ENCODE measurements at regions not wholly inside any gene's neighbourhood (a gene's known extent, or its start where the extent isn't known, plus 50 kb on each side); places are given as distances from the start of the nearest gene placed in this dataset.
A peak's percentile ranks its signal among the peaks of the same experiment; 100 is the strongest.

GRCh38 chr5:26282190-26282589 is 756.2 kb downstream of the CDH9 start:
- H3K27me3 Mint-ChIP-seq: no peaks in the 10 kb centered on the region
- H3K36me3 Mint-ChIP-seq (ENCODE audit: low read depth): no peaks in the 10 kb centered on the region
- ATAC-seq (no peak), DNase-seq (no peak)
- no peaks in the 10 kb centered on the region for H3K9me3 ChIP-seq (ENCODE audit: control insufficient read depth, low read length, poor library complexity, severe bottlenecking)
- H3K27ac Mint-ChIP-seq: no peak overlapping the region
- no peak overlapping the region for H3K4me3 Mint-ChIP-seq
- H3K4me1 Mint-ChIP-seq: no peaks in the 10 kb centered on the region

DNA sequence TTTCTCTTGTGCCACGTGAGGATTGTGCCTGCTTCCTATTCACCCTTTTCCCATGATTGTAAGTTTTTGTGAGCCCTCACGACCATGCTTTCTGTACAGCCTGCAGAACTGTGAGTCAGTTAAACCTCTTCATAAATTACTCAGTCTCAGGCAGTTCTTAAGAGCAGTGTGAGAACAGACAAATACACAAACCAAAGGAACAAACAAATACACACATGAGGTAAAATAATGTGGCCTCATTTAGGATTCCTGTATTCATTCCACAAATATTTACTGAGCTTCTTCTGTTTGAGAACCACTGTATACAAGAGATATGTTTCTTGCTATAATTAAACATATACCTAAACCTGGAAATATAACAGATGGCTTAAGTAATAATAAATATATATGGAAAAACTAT is 760.3 kb downstream of the CDH9 start:
- H3K27ac Mint-ChIP-seq: no peak overlapping the region
- H3K4me3 Mint-ChIP-seq: peak overlapping the region; percentile 0
- H3K4me1 Mint-ChIP-seq: no peaks in the 10 kb centered on the region
- ATAC-seq: no peak
- no peaks in the 10 kb centered on the region for H3K36me3 Mint-ChIP-seq (ENCODE audit: low read depth)
- H3K27me3 Mint-ChIP-seq: no peaks in the 10 kb centered on the region
- H3K9me3 ChIP-seq (ENCODE audit: control insufficient read depth, low read length, poor library complexity, severe bottlenecking): no peaks in the 10 kb centered on the region
- no peak for DNase-seq

DNA sequence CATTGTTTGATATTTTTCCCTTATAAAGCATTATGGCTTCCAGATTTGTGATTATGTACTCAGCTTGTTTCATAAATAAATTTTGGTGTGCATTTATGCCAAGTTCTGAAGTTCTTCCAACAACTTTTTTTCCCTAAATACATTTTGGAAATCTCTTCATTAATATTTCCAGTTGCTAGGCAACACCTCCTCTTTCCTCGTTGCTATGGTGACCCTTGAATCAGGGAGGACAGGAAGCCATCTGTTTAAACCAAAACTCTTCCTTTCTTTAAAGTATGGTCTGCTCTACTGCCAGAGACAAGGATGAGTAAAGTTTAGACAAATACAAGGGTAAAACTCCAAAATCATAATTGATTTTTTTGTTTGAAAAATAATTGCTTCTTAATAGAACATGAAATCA is 779.3 kb downstream of the CDH9 start:
- no peak for DNase-seq
- Mint-ChIP-seq H3K27ac (no peak overlapping the region), H3K27me3 (no peaks in the 10 kb centered on the region), H3K4me1 (no peaks in the 10 kb centered on the region), H3K4me3 (no peak overlapping the region), H3K36me3 (ENCODE audit: low read depth) (no peaks in the 10 kb centered on the region)
- H3K9me3 ChIP-seq (ENCODE audit: control insufficient read depth, low read length, poor library complexity, severe bottlenecking): no peaks in the 10 kb centered on the region
- ATAC-seq: no peak

DNA sequence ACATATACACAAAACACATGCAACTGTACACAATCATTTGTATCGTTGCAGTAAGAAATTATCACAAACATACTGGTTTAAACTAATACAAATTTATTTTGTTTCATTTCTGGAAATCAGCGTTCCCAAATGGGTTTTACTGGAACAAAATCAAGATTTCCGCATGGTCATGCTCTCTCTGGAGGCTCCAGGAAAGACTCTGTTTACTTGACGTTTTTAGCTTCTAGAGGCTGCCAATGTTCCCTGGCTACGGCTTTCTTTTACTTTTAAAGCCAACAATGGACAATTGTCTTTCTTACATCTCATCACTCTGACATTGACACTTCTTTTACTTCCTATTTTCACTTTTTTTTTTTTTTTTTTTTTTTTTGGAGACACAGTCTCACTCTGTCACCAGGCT is 793.1 kb downstream of the CDH9 start:
- no peak for ATAC-seq
- Mint-ChIP-seq H3K36me3 (ENCODE audit: low read depth) (no peaks in the 10 kb centered on the region), H3K27ac (no peak overlapping the region), H3K27me3 (no peaks in the 10 kb centered on the region), H3K4me3 (no peak overlapping the region), H3K4me1 (no peaks in the 10 kb centered on the region)
- DNase-seq: no peak
- no peaks in the 10 kb centered on the region for H3K9me3 ChIP-seq (ENCODE audit: control insufficient read depth, low read length, poor library complexity, severe bottlenecking)

- DNase-seq (no peak), ATAC-seq (no peak)
- no peak overlapping the region for H3K4me3 Mint-ChIP-seq
- H3K4me1 Mint-ChIP-seq: no peaks in the 10 kb centered on the region
- H3K9me3 ChIP-seq (ENCODE audit: control insufficient read depth, low read length, poor library complexity, severe bottlenecking): no peaks in the 10 kb centered on the region
- no peak overlapping the region for H3K27ac Mint-ChIP-seq
- no peaks in the 10 kb centered on the region for H3K36me3 Mint-ChIP-seq (ENCODE audit: low read depth)
- H3K27me3 Mint-ChIP-seq: no peaks in the 10 kb centered on the region
Observed at GRCh38 chr5:26239588-26239987, 798.8 kb downstream of the CDH9 start.

GRCh38 chr5:26237489-26237888 is 800.9 kb downstream of the CDH9 start:
- H3K4me1 Mint-ChIP-seq: no peaks in the 10 kb centered on the region
- H3K27ac Mint-ChIP-seq: no peak overlapping the region
- ATAC-seq (no peak), DNase-seq (no peak)
- H3K4me3 Mint-ChIP-seq: no peak overlapping the region
- no peaks in the 10 kb centered on the region for H3K36me3 Mint-ChIP-seq (ENCODE audit: low read depth)
- H3K27me3 Mint-ChIP-seq: no peaks in the 10 kb centered on the region
- no peaks in the 10 kb centered on the region for H3K9me3 ChIP-seq (ENCODE audit: control insufficient read depth, low read length, poor library complexity, severe bottlenecking)

DNA sequence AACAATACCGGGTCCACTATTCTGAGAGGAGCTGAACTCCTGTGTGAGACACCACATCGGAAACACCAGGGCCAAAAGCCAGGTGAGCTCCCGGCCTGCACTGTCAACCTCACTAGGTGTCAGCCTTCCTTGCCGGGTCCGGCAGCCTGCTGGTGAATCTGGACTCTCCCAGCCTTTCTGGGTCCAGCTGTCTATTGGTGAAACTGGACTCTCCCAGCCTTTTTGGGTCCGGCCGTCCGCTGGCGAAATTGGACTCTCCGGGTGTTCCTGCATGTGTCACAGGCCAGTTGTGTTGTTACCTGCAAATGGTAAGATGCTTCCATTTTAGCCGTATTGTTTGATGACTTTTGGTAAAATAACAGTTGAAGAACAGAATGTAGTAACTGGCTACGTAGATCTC is 801.5 kb downstream of the CDH9 start:
- H3K27ac Mint-ChIP-seq: no peak overlapping the region
- H3K9me3 ChIP-seq (ENCODE audit: control insufficient read depth, low read length, poor library complexity, severe bottlenecking): no peaks in the 10 kb centered on the region
- H3K27me3 Mint-ChIP-seq: no peaks in the 10 kb centered on the region
- ATAC-seq (no peak), DNase-seq (no peak)
- H3K4me1 Mint-ChIP-seq: no peaks in the 10 kb centered on the region
- no peak overlapping the region for H3K4me3 Mint-ChIP-seq
- no peaks in the 10 kb centered on the region for H3K36me3 Mint-ChIP-seq (ENCODE audit: low read depth)

DNA sequence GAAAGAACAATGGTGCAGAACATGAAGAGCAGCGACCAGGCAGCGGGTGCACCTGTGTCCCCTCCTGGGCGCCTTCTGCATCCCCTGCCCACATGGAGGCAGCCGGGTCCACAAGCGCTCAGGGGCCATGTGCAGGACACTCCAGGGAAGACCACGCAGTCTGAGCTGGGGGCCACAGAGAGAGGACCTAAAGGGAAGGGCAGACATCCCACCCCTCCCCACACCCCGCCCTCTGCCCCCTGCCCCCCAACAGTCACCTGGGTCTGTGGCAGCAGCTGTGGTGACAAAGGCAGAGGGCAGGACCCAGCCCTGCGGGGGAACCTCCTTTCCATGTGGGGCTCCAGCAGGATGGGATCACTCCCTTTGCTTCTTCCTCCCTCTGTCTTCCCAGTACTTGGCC is 805.7 kb downstream of the CDH9 start:
- no peaks in the 10 kb centered on the region for H3K27me3 Mint-ChIP-seq
- no peaks in the 10 kb centered on the region for H3K36me3 Mint-ChIP-seq (ENCODE audit: low read depth)
- DNase-seq: no peak
- no peaks in the 10 kb centered on the region for H3K9me3 ChIP-seq (ENCODE audit: control insufficient read depth, low read length, poor library complexity, severe bottlenecking)
- no peak overlapping the region for H3K4me3 Mint-ChIP-seq
- H3K27ac Mint-ChIP-seq: no peak overlapping the region
- H3K4me1 Mint-ChIP-seq: no peaks in the 10 kb centered on the region
- ATAC-seq: no peak

DNA sequence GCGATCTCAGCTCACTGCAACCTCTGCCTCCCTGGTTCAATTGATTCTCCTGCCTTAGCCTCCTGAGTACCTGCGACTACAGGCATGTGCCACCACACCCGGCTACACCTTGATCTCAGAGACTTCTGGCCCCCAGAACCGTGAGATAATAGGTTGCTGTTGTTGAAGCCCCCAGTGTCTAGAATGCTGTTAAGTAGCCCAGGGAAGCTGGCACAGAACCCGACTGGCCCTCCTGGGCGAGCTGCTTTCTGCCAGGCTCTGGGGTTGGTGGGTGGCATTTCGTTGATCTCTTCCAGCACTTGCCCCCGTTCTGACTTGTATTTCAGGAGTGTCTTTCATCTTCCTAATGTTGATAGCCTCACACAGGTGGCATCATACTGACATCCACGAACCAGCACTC is 807.1 kb downstream of the CDH9 start:
- ATAC-seq: no peak
- no peak for DNase-seq
- Mint-ChIP-seq H3K4me3 (no peak overlapping the region), H3K36me3 (ENCODE audit: low read depth) (no peaks in the 10 kb centered on the region), H3K27ac (no peak overlapping the region), H3K27me3 (no peaks in the 10 kb centered on the region), H3K4me1 (no peaks in the 10 kb centered on the region)
- H3K9me3 ChIP-seq (ENCODE audit: control insufficient read depth, low read length, poor library complexity, severe bottlenecking): no peaks in the 10 kb centered on the region

DNA sequence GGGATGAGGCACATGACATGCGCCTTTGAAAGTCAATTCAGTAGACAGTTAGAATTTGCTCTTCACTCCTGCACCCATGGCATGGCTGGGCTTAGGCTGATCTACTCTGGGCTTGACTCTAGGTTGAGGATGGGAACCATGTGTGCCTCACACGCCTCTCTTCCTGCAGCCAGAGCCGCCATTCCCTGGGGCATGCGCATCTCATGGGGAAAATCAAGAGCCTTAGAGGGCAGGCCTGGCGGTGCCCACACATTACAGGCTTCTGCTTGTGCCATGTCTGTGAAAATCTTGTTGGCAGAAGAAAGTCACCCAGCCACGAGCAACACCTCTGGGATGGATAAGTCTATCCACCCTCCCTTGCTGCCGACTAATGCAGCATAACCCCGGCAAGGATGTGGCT is 808.5 kb downstream of the CDH9 start:
- H3K27ac Mint-ChIP-seq: no peak overlapping the region
- H3K9me3 ChIP-seq (ENCODE audit: control insufficient read depth, low read length, poor library complexity, severe bottlenecking): no peaks in the 10 kb centered on the region
- H3K36me3 Mint-ChIP-seq (ENCODE audit: low read depth): no peaks in the 10 kb centered on the region
- ATAC-seq: no peak
- no peak for DNase-seq
- no peak overlapping the region for H3K4me3 Mint-ChIP-seq
- no peaks in the 10 kb centered on the region for H3K27me3 Mint-ChIP-seq
- H3K4me1 Mint-ChIP-seq: no peaks in the 10 kb centered on the region

DNA sequence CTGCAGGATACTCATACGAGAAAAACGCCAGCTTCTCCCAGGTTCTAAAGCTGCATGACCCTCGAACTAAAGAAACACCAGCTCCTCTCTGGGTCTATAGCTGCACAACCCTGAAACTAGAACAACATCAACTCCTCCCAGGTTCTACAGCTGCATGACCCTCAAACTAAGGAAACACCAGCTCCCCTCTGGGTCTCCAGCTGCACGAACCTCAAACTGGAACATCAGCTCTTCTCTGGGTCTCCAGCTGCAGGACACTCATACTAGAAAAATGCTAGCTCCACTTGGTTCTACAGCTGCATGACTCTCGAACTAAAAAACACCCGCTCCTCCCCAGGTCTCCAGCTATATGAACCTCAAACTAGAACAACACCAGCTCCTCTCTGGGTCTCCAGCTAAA is 811.1 kb downstream of the CDH9 start:
- DNase-seq (no peak), ATAC-seq (no peak)
- Mint-ChIP-seq H3K4me3 (no peak overlapping the region), H3K36me3 (ENCODE audit: low read depth) (no peaks in the 10 kb centered on the region), H3K27ac (no peak overlapping the region), H3K4me1 (no peaks in the 10 kb centered on the region), H3K27me3 (no peaks in the 10 kb centered on the region)
- no peaks in the 10 kb centered on the region for H3K9me3 ChIP-seq (ENCODE audit: control insufficient read depth, low read length, poor library complexity, severe bottlenecking)

GRCh38 chr5:26205121-26205520 is 833.3 kb downstream of the CDH9 start:
- H3K4me1 Mint-ChIP-seq: no peaks in the 10 kb centered on the region
- H3K9me3 ChIP-seq (ENCODE audit: control insufficient read depth, low read length, poor library complexity, severe bottlenecking): no peaks in the 10 kb centered on the region
- H3K36me3 Mint-ChIP-seq (ENCODE audit: low read depth): no peaks in the 10 kb centered on the region
- no peak overlapping the region for H3K4me3 Mint-ChIP-seq
- H3K27ac Mint-ChIP-seq: no peak overlapping the region
- no peak for DNase-seq
- no peaks in the 10 kb centered on the region for H3K27me3 Mint-ChIP-seq
- no peak for ATAC-seq

DNA sequence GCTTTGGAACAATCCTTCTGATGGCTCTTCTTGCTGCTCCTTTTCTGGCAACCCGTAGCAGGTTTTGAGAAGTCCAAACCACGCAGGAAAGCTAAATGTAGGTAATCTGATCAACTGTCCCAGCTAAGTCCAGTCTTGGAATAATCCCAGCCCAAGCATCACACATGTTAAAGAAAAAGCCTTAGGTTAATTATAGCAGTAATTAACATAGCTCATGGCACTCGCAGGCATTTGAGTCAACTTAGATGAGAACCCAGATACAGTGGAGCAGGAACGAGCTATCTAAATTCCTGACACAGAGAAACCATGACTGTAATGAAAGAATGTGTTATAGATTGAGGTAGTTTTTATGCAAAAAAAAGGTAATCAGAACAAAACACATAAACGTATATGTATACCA is 844.8 kb downstream of the CDH9 start:
- H3K36me3 Mint-ChIP-seq (ENCODE audit: low read depth): no peaks in the 10 kb centered on the region
- no peaks in the 10 kb centered on the region for H3K27me3 Mint-ChIP-seq
- no peak for DNase-seq
- H3K4me3 Mint-ChIP-seq: no peak overlapping the region
- H3K27ac Mint-ChIP-seq: no peak overlapping the region
- H3K4me1 Mint-ChIP-seq: no peaks in the 10 kb centered on the region
- no peak for ATAC-seq
- no peaks in the 10 kb centered on the region for H3K9me3 ChIP-seq (ENCODE audit: control insufficient read depth, low read length, poor library complexity, severe bottlenecking)

DNA sequence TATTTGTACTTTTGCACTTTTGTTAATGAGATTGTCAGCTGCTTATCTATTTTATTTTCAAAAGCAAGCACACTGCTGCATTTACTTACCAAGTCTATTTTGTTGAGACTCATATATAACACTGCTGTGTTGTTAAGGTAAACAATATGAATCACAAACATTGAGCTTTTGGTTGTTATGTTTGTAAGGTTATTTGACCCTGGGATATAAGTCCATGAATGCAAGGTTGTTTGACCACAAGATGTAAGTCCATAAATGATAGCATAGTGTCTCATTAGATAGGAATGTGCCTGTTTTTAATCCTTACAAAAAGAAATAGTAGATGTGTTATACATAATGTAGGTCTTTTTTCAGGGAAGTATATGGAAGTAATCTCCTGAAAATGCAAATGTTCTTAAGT is 845.9 kb downstream of the CDH9 start:
- Mint-ChIP-seq H3K27me3 (no peaks in the 10 kb centered on the region), H3K36me3 (ENCODE audit: low read depth) (no peaks in the 10 kb centered on the region), H3K27ac (no peak overlapping the region), H3K4me1 (no peaks in the 10 kb centered on the region), H3K4me3 (no peak overlapping the region)
- DNase-seq (no peak), ATAC-seq (no peak)
- no peaks in the 10 kb centered on the region for H3K9me3 ChIP-seq (ENCODE audit: control insufficient read depth, low read length, poor library complexity, severe bottlenecking)

DNA sequence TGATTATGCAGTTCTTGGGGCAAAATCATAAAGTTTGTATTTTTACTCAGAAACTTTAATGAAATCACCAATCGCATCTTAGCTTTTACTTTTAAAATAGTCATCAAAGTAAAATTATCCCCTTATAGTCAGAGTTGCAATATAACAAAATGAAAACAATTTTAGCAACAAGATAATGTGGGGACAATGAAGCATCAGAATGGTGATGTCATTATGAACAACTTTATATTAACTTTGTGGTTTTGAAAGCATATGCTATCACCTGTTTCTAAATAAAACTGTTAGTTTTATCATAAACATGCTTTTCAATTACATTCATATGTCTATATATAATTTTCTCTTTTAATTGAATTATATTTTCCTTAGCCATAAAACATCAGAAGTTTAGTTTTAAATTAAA is 856.8 kb downstream of the CDH9 start:
- no peaks in the 10 kb centered on the region for H3K9me3 ChIP-seq (ENCODE audit: control insufficient read depth, low read length, poor library complexity, severe bottlenecking)
- H3K4me1 Mint-ChIP-seq: no peaks in the 10 kb centered on the region
- ATAC-seq (no peak), DNase-seq (no peak)
- H3K4me3 Mint-ChIP-seq: no peak overlapping the region
- H3K27me3 Mint-ChIP-seq: no peaks in the 10 kb centered on the region
- no peak overlapping the region for H3K27ac Mint-ChIP-seq
- no peaks in the 10 kb centered on the region for H3K36me3 Mint-ChIP-seq (ENCODE audit: low read depth)
